ENCODE measurements at regions not wholly inside any gene's neighbourhood (a gene's known extent, or its start where the extent isn't known, plus 50 kb on each side); places are given as distances from the start of the nearest gene placed in this dataset.

DNA sequence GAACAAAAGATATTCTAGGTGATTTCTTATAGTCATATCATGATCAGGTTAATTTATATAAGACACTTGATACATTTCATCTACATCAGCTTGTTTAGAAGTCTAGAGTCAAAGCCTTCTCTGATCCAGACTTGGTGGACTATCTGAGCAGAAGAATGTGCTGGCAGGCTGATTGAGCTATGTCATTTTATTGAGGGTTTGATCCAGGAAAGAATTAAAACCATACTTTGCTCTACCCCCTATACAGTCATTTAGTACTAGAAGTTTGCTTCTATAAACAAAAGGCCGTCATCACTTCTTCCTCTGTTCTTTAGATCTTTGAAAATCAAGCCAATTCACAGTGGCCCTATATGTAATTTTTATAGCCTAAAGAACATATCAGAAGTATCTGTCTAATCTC, 173.1 kb upstream of the PITX2 start:
- no peak for FAIRE-seq
- Histone ChIP-seq H3K79me2 (ENCODE audit: control insufficient read depth in 1 of 2, insufficient read depth in 2 of 2, low read length in 2 of 2) (no peaks in the 10 kb centered on the region), H3K4ac (replicated peaks; ENCODE audit: insufficient read length, low read depth, low read length) (no peak overlapping the region), H2BK12ac (ENCODE audit: low read depth, low read length) (no peak overlapping the region), H3K23ac (ENCODE audit: insufficient read length) (no peak overlapping the region), H2BK15ac (ENCODE audit: low read length) (no peak overlapping the region), H4K20me1 (replicated peaks in 1 of 2; ENCODE audit: control insufficient read depth in 1 of 2, insufficient read depth in 2 of 2, low read length in 2 of 2) (no peaks in the 10 kb centered on the region), H3K27ac (ENCODE audit: low read depth, low read length) (no peak overlapping the region), H4K5ac (ENCODE audit: insufficient read length, low read depth, low read length) (no peak overlapping the region), H2BK20ac (ENCODE audit: low read length) (no peak overlapping the region), H3K56ac (replicated peaks; ENCODE audit: insufficient read length, low read depth, low read length) (no peak overlapping the region), H3K4me3 (ENCODE audit: extremely low read depth in 1 of 4, insufficient read depth in 2 of 4, low read depth in 3 of 4, low read length in 4 of 4) (no peak overlapping the region), H2AFZ (ENCODE audit: low read length) (no peak overlapping the region), H3K27me3 (replicated peaks in 1 of 4; ENCODE audit: control insufficient read depth in 3 of 4, extremely low read depth in 1 of 4, insufficient read depth in 3 of 4, low read length in 3 of 4) (no peaks in the 10 kb centered on the region), H2BK5ac (ENCODE audit: low read depth, low read length) (no peak overlapping the region), H4K8ac (ENCODE audit: extremely low read depth, insufficient read depth, low read length) (no peak overlapping the region), H3K14ac (ENCODE audit: insufficient read length) (no peak overlapping the region), H3K18ac (ENCODE audit: extremely low read depth, low read length) (no peak overlapping the region), H3K9ac (replicated peaks in 1 of 4; ENCODE audit: extremely low read depth in 1 of 4, low read depth in 3 of 4, low read length in 3 of 4) (no peak overlapping the region), H3K4me1 (replicated peaks in 1 of 4; ENCODE audit: control insufficient read depth in 3 of 4, insufficient read depth in 4 of 4, low read length in 3 of 4) (peaks cover 0 to 10% (median 0%) of the 10 kb centered on the region in 4 experiments; a peak in 2 of 7 replicates), H3K36me3 (ENCODE audit: control insufficient read depth in 2 of 4, insufficient read depth in 4 of 4, low read length in 3 of 4) (no peaks in the 10 kb centered on the region), H3K4me2 (ENCODE audit: insufficient read depth in 1 of 2, low read depth in 2 of 2, low read length in 2 of 2) (no peak overlapping the region), H4K91ac (replicated peaks; ENCODE audit: insufficient read length, low read length) (no peak overlapping the region), H3K9me3 (ENCODE audit: insufficient read depth in 2 of 2, low read depth in 1 of 2, low read length in 1 of 2) (no peaks in the 10 kb centered on the region), H3K79me1 (ENCODE audit: low read depth, low read length) (no peaks in the 10 kb centered on the region), H3K23me2 (ENCODE audit: low read depth, low read length) (no peaks in the 10 kb centered on the region), H2AK5ac (ENCODE audit: low read depth, low read length) (no peak overlapping the region), H2BK120ac (replicated peaks; ENCODE audit: low read depth, low read length) (no peak overlapping the region)
- no peak for DNase-seq (ENCODE audit: low read depth in 1 of 2, low spot score in 2 of 2)
- TF ChIP-seq BRCA1 (IDR thresholded peaks at IDR 0.05; ENCODE audit: low read depth, low read length) (no peak), ZNF274 (IDR thresholded peaks at IDR 0.05; ENCODE audit: borderline replicate concordance, extremely low read depth, low read length) (no peak), NRF1 (IDR thresholded peaks at IDR 0.05; ENCODE audit: low read depth, low read length) (no peak), POLR2A (IDR thresholded peaks at IDR 0.05; ENCODE audit: control extremely low read depth in 1 of 2, low read depth in 2 of 2, low read length in 2 of 2) (no peak), YY1 (IDR thresholded peaks at IDR 0.05; ENCODE audit: low read depth, low read length) (no peak), CHD2 (IDR thresholded peaks at IDR 0.05; ENCODE audit: low read length) (no peak), POLR2AphosphoS5 (IDR thresholded peaks at IDR 0.05; ENCODE audit: low read depth, low read length) (no peak), SIRT6 (IDR thresholded peaks at IDR 0.05; ENCODE audit: low read length) (no peak), CBX5 (IDR thresholded peaks at IDR 0.05; ENCODE audit: low read depth, low read length) (no peak), RBBP5 (IDR thresholded peaks at IDR 0.05; ENCODE audit: borderline replicate concordance, low read depth, low read length) (no peak), CBX8 (IDR thresholded peaks at IDR 0.05; ENCODE audit: borderline replicate concordance, low read depth, low read length) (no peak), GABPA (IDR thresholded peaks at IDR 0.05; ENCODE audit: borderline replicate concordance, insufficient read depth, low read length) (no peak), SAP30 (IDR thresholded peaks at IDR 0.05; ENCODE audit: insufficient read depth, insufficient replicate concordance, low read length) (no peak), CEBPB (IDR thresholded peaks at IDR 0.05; ENCODE audit: low read depth, low read length) (no peak)
- ChIA-PET POLR2A (ENCODE audit: partially characterized antibody) (no interaction called here), CTCF (ENCODE audit: partially characterized antibody) (interaction anchor here (1.1 kb wide), 1 partner anchor 96 kb away, joined by 3 read pairs; no protein-coding TSS in a partner anchor)
- WGBS, 2 experiments (ENCODE audit: extremely low coverage in 1 of 2, insufficient coverage in 1 of 2, insufficient read length in 1 of 2, insufficient replicate concordance in 2 of 2, low coverage in 1 of 2, low lambda C conversion rate in 2 of 2, missing lambda C conversion rate in 1 of 2) = 100% methylated on average over 1 of the region's 1 CpG; no CpG with 5 or more reads in 1 of the 2 experiments
